Thoracic aorta (tissue), 2 donors: ENCODE measurements at regions not wholly inside any gene's neighbourhood (a gene's known extent, or its start where the extent isn't known, plus 50 kb on each side); places are given as distances from the start of the nearest gene placed in this dataset.

ENCODE experiments used
- ATAC-seq: fragments of 150-250 bp; one replicate; pipeline ENCODE4 v1.8.0; 2017; ENCODE audit warnings: low read depth; ENCODE audit not compliant: insufficient number of reproducible peaks, low FRiP score
- DNase-seq: peaks from one replicate; pipeline ENCODE4 v3.0.0-alpha.2; 2020; ENCODE audit warnings: low spot score
- H3K27ac ChIP-seq, 2 donors: fragments of 200-600 bp; sonication (generic); 1 replicate in 1 of 2; 2 replicates in 1 of 2; pipeline ENCODE4 v1.5.1; 2016; ENCODE audit warnings: mild to moderate bottlenecking in 2 of 2, moderate library complexity in 2 of 2
- H3K27me3 ChIP-seq: fragments of 200-600 bp; sonication (generic); replicated peaks from 2 replicates; pipeline ENCODE4 v1.6.0; 2016; ENCODE audit warnings: mild to moderate bottlenecking; ENCODE audit not compliant: insufficient read depth
- H3K36me3 ChIP-seq: fragments of 200-600 bp; sonication (generic); one replicate; pipeline ENCODE4 v1.5.1; 2016
- H3K4me1 ChIP-seq, 2 donors: fragments of 200-600 bp; sonication (generic); 1 replicate in 1 of 2; 2 replicates in 1 of 2; pipeline versions ENCODE4 v1.5.1 to v1.6.0; 2016; ENCODE audit warnings: low read depth in 2 of 2, mild to moderate bottlenecking in 1 of 2; ENCODE audit not compliant: control insufficient read depth in 1 of 2
- H3K4me3 ChIP-seq: fragments of 200-600 bp; sonication (generic); 2 replicates; pipeline ENCODE4 v1.5.1; 2016; ENCODE audit warnings: mild to moderate bottlenecking
- H3K9me3 ChIP-seq: fragments of 200-600 bp; sonication (generic); 2 replicates; pipeline ENCODE4 v1.5.1; 2016
- CTCF ChIP-seq: fragments of 200-600 bp; sonication (generic); IDR thresholded peaks from one replicate; pipeline ENCODE4 v1.5.1; 2019; ENCODE audit warnings: antibody characterized with exemption

GRCh38 chr6:103587722-103588121, 1272.0 kb downstream of the HACE1 start:
- no peak for ATAC-seq
- no peak overlapping the region for H3K4me3 ChIP-seq
- no peaks in the 10 kb centered on the region for H3K27me3 ChIP-seq

GRCh38 chr6:103578115-103578514, 1281.6 kb downstream of the HACE1 start:
- TF ChIP-seq CTCF: no peak
- Histone ChIP-seq H3K36me3 (no peaks in the 10 kb centered on the region), H3K4me3 (no peak overlapping the region), H3K27ac (no peak overlapping the region), H3K9me3 (no peaks in the 10 kb centered on the region), H3K4me1 (no peaks in the 10 kb centered on the region), H3K27me3 (no peaks in the 10 kb centered on the region)
- no peak for ATAC-seq
- DNase-seq: no peak

More at GRCh38 chr6:103587722-103588121, 1272.0 kb downstream of the HACE1 start:
- Histone ChIP-seq H3K27ac (no peak overlapping the region), H3K9me3 (no peaks in the 10 kb centered on the region), H3K4me1 (no peaks in the 10 kb centered on the region), H3K36me3 (no peaks in the 10 kb centered on the region)
- no peak for DNase-seq
- TF ChIP-seq CTCF: no peak

- H3K4me3 ChIP-seq: no peak overlapping the region
- TF ChIP-seq CTCF: no peak
- no peaks in the 10 kb centered on the region for H3K27me3 ChIP-seq
- no peak for ATAC-seq
- no peaks in the 10 kb centered on the region for H3K36me3 ChIP-seq
- H3K4me1 ChIP-seq: no peaks in the 10 kb centered on the region
- H3K27ac ChIP-seq: no peak overlapping the region
- DNase-seq: no peak
- no peaks in the 10 kb centered on the region for H3K9me3 ChIP-seq
Observed at GRCh38 chr6:103570431-103570830, 1289.3 kb downstream of the HACE1 start.

GRCh38 chr6:103554911-103555310, 1304.8 kb downstream of the HACE1 start:
- Histone ChIP-seq H3K27me3 (no peaks in the 10 kb centered on the region), H3K9me3 (no peaks in the 10 kb centered on the region), H3K36me3 (no peaks in the 10 kb centered on the region), H3K4me3 (no peak overlapping the region), H3K27ac (no peak overlapping the region), H3K4me1 (no peaks in the 10 kb centered on the region)
- no peak for TF ChIP-seq CTCF
- DNase-seq (no peak), ATAC-seq (no peak)

GRCh38 chr6:103538381-103538780, 1321.3 kb downstream of the HACE1 start:
- no peaks in the 10 kb centered on the region for H3K36me3 ChIP-seq
- no peaks in the 10 kb centered on the region for H3K4me1 ChIP-seq
- H3K4me3 ChIP-seq: no peak overlapping the region
- no peak for TF ChIP-seq CTCF
- no peak overlapping the region for H3K27ac ChIP-seq
- no peaks in the 10 kb centered on the region for H3K9me3 ChIP-seq
- DNase-seq: no peak
- no peak for ATAC-seq
- H3K27me3 ChIP-seq: no peaks in the 10 kb centered on the region
